ENCODE measurements at regions not wholly inside any gene's neighbourhood (a gene's known extent, or its start where the extent isn't known, plus 50 kb on each side); places are given as distances from the start of the nearest gene placed in this dataset.

DNA sequence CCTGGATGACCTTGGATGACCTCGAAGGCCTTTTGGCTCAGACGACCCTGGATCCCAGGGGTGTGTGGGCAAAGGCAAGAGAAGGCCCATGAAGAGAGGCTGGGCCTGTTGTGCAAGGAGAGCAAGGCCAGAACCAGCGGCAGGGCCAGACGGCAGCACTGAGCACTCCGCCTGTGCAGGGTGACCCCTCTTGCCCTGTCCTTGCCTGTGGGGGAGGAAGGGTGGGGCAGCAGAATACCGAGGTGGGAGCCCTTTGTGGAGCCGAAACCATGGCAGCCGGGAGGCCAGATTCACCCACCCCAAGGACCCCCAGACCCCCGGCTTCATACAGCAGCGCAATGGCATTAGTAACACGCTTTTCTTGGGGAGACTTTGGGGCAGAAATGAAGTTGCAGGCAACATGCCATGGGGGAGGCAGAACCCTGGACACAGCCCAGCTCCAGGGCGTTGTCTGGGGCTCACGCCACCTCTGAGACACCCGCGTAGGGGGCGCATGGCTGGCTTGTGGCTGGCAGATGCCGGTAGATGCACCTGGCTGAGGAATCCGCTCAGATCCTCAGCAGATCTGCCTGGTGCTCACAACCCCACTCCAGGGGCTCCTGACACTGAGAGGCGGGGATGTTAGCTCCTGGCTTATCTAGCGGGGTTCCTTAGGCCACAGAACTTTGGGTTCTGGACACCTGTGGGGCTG, 114.5 kb downstream of the FAM53A start:
- Histone ChIP-seq H2AFZ (replicated peaks) (no peak overlapping the region), H3K9ac (no peak overlapping the region), H3K79me2 (ENCODE audit: low read depth) (no peaks in the 10 kb centered on the region), H3K27ac (no peak overlapping the region), H3K4me1 (peaks cover 26% of the 10 kb centered on the region), H3K36me3 (no peaks in the 10 kb centered on the region), H4K20me1 (ENCODE audit: low read depth) (no peaks in the 10 kb centered on the region), H3K9me3 (ENCODE audit: low read depth) (no peaks in the 10 kb centered on the region), H3F3A (ENCODE audit: low read depth) (peaks cover 6% of the 10 kb centered on the region), H3K27me3 (no peaks in the 10 kb centered on the region), H3K4me3 (no peak overlapping the region), H3K4me2 (no peak overlapping the region)
- Mint-ChIP-seq H3K4me1 (peaks cover 23% of the 10 kb centered on the region), H3K27me3 (ENCODE audit: insufficient read depth, low read depth) (peaks cover 9% of the 10 kb centered on the region), H3K4me3 (no peak overlapping the region), H3K27ac (peak overlapping the region; percentile 46), H3K36me3 (no peaks in the 10 kb centered on the region), H3K9me3 (no peaks in the 10 kb centered on the region)
- no peak for DNase-seq (ENCODE audit: low spot score)
- no peak for TF ChIP-seq EZH2 (IDR thresholded peaks at IDR 0.05)
- TF ChIP-seq EZH2phosphoT487 (IDR thresholded peaks at IDR 0.05), result no peak
- TF ChIP-seq, protein P1, sequence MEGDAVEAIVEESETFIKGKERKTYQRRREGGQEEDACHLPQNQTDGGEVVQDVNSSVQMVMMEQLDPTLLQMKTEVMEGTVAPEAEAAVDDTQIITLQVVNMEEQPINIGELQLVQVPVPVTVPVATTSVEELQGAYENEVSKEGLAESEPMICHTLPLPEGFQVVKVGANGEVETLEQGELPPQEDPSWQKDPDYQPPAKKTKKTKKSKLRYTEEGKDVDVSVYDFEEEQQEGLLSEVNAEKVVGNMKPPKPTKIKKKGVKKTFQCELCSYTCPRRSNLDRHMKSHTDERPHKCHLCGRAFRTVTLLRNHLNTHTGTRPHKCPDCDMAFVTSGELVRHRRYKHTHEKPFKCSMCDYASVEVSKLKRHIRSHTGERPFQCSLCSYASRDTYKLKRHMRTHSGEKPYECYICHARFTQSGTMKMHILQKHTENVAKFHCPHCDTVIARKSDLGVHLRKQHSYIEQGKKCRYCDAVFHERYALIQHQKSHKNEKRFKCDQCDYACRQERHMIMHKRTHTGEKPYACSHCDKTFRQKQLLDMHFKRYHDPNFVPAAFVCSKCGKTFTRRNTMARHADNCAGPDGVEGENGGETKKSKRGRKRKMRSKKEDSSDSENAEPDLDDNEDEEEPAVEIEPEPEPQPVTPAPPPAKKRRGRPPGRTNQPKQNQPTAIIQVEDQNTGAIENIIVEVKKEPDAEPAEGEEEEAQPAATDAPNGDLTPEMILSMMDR (IDR thresholded peaks at IDR 0.05), result no peak

DNA sequence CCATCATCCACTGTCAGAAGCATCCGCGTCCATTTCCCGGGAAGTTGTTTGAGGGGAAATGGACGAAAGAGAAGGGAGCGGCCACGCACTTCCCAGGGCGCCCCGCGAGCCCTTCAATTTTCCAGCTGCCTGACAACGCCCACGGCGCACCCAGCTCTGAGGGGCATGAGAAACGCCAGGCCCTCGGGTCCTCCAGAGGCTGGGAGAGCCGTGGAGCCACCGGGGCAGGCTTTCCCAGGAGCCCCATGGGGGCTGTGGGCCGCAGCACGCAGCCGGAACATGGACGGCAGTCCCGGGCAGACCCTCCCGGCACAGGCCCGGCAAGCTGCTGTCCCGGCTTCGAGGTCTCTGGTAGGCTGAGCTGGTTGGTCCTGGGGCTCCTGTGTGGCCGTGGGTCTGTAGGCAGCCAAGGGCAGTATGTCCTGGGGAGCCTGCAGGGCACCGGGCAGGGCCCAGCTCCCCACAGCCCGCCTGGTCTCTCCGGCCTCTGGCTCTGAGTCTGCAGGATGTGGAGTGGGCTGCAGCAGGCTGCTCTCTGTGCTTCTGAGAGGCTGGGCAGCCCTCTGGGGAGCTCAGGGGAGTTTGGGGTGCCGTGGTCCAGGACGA, 115.2 kb downstream of the FAM53A start:
- Mint-ChIP-seq H3K27me3 (ENCODE audit: insufficient read depth, low read depth) (peaks cover 9% of the 10 kb centered on the region), H3K4me3 (no peak overlapping the region), H3K27ac (peak overlapping the region; percentile 46), H3K9me3 (no peaks in the 10 kb centered on the region), H3K4me1 (peaks cover 21% of the 10 kb centered on the region), H3K36me3 (no peaks in the 10 kb centered on the region)
- no peak for DNase-seq (ENCODE audit: low spot score)
- no peak overlapping the region for H3K4me2 ChIP-seq
- H4K20me1 ChIP-seq (ENCODE audit: low read depth), result no peaks in the 10 kb centered on the region
- H2AFZ ChIP-seq (replicated peaks), result no peak overlapping the region
- H3K4me3 ChIP-seq, result no peak overlapping the region
- no peak overlapping the region for H3K27ac ChIP-seq
- TF ChIP-seq, protein P1 (IDR thresholded peaks at IDR 0.05), result no peak
- no peak for TF ChIP-seq EZH2phosphoT487 (IDR thresholded peaks at IDR 0.05)
- no peak for TF ChIP-seq EZH2 (IDR thresholded peaks at IDR 0.05)
- H3K4me1 ChIP-seq, result peaks cover 26% of the 10 kb centered on the region
- no peaks in the 10 kb centered on the region for H3K36me3 ChIP-seq
- H3F3A ChIP-seq (ENCODE audit: low read depth), result peaks cover 6% of the 10 kb centered on the region
- no peaks in the 10 kb centered on the region for H3K27me3 ChIP-seq
- no peak overlapping the region for H3K9ac ChIP-seq
- no peaks in the 10 kb centered on the region for H3K79me2 ChIP-seq (ENCODE audit: low read depth)
- H3K9me3 ChIP-seq (ENCODE audit: low read depth), result no peaks in the 10 kb centered on the region

DNA sequence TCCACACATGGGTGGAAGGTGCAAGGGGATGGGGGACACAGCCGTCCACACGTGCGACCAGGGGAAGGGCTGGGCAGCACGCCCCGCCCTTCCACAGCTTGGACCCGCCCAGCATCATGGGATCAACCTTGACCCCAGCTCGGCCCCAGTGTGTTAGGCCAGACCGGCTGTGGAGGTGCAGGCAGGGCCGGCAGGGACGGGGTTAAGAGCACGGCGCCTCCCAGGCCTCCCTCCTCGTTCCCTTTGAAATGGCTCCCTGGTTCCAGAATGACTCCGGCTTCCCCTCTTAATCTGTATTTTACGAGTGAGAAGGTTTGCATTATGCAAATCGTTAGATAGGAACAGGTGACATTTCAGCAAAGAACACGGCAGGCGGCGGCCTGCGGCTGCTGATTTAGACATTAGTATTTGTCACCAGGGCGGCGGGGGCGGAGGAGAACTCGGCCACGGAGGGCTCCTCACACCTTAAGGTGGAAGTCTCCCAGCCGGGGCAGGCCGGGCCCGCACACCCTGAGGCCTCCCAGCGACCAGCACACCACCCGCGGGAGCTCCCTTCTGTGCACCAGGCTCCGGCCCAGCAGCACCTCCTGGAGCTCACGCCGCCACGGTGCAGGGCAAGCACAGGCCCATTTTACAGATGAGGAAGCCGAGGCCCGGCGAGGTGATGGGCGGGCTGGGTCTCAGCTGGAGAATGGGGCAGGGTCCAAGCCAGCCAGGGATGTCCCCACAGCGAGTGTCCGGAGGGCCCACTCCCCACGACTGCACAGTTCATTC, 116.1 kb downstream of the FAM53A start:
- H3F3A ChIP-seq (ENCODE audit: low read depth), result peaks cover 4% of the 10 kb centered on the region
- no peaks in the 10 kb centered on the region for H3K36me3 ChIP-seq
- TF ChIP-seq EZH2phosphoT487 (IDR thresholded peaks at IDR 0.05) (no peak), EZH2 (IDR thresholded peaks at IDR 0.05) (no peak)
- TF ChIP-seq, protein P1 (IDR thresholded peaks at IDR 0.05), result no peak
- H3K9me3 ChIP-seq (ENCODE audit: low read depth), result no peaks in the 10 kb centered on the region
- Mint-ChIP-seq H3K27me3 (ENCODE audit: insufficient read depth, low read depth) (peaks cover 7% of the 10 kb centered on the region), H3K4me3 (no peak overlapping the region), H3K36me3 (no peaks in the 10 kb centered on the region), H3K9me3 (no peaks in the 10 kb centered on the region), H3K27ac (no peak overlapping the region), H3K4me1 (peaks cover 18% of the 10 kb centered on the region)
- no peaks in the 10 kb centered on the region for H3K79me2 ChIP-seq (ENCODE audit: low read depth)
- H4K20me1 ChIP-seq (ENCODE audit: low read depth), result no peaks in the 10 kb centered on the region
- DNase-seq (ENCODE audit: low spot score), result peak; percentile 50
- H3K27me3 ChIP-seq, result no peaks in the 10 kb centered on the region
- no peak overlapping the region for H3K27ac ChIP-seq
- H3K9ac ChIP-seq, result no peak overlapping the region
- H3K4me2 ChIP-seq, result no peak overlapping the region
- no peak overlapping the region for H3K4me3 ChIP-seq
- no peak overlapping the region for H2AFZ ChIP-seq (replicated peaks)
- peaks cover 26% of the 10 kb centered on the region for H3K4me1 ChIP-seq

All from neural progenitor cell (in vitro differentiated cells).